K562 (cell line): ENCODE measurements at regions not wholly inside any gene's neighbourhood (a gene's known extent, or its start where the extent isn't known, plus 50 kb on each side); places are given as distances from the start of the nearest gene placed in this dataset.

Experiments used
- FOXA1 ChIP-seq: fragments of 450-650 bp; IDR thresholded peaks from 2 replicates; pipeline ENCODE4 v1.6.1; 2016; ENCODE audit warnings: mild to moderate bottlenecking, borderline replicate concordance
- KHSRP ChIP-seq: fragments of 450-650 bp; IDR thresholded peaks from 2 replicates; pipeline ENCODE4 v1.6.1; 2017
- MAZ ChIP-seq, 2 experiments: fragments of 450-650 bp in 1 of 2; sonication (generic) in 1 of 2; formaldehyde crosslinking; IDR thresholded peaks in 1 of 2; conservative IDR thresholded peaks in 1 of 2; 2 replicates each; pipeline versions ENCODE4 v1.4.0 to v1.5.0; 2020; ENCODE audit warnings: mild to moderate bottlenecking in 1 of 2, missing genetic modification reagents in 1 of 2
- MGA ChIP-seq: fragments of 450-650 bp; IDR thresholded peaks from 2 replicates; pipeline ENCODE4 v1.6.1; 2016; ENCODE audit warnings: mild to moderate bottlenecking, moderate library complexity
- NFE2L1 ChIP-seq: fragments of 450-650 bp; IDR thresholded peaks from 2 replicates; pipeline ENCODE4 v1.6.1; 2016; ENCODE audit warnings: missing genetic modification characterization, low read depth, mild to moderate bottlenecking, missing compliant biosample characterization, moderate library complexity, borderline replicate concordance
- SMARCC2 ChIP-seq: fragments of 450-650 bp; IDR thresholded peaks from 2 replicates; pipeline ENCODE4 v1.6.1; 2017; ENCODE audit warnings: antibody characterized with exemption, moderate library complexity, mild to moderate bottlenecking, low read depth
- ZFP30 ChIP-seq: fragments of 250-450 bp; sonication (Bioruptor Pico); IDR thresholded peaks from 2 replicates; pipeline ENCODE4 v1.8.0; 2022; ENCODE audit warnings: moderate library complexity, mild to moderate bottlenecking, inconsistent platforms, borderline replicate concordance
- ZNF41 ChIP-seq: fragments of 250-450 bp; sonication (Bioruptor Pico); conservative IDR thresholded peaks from 2 replicates; pipeline ENCODE4 v1.4.0; 2020; ENCODE audit warnings: mild to moderate bottlenecking

DNA sequence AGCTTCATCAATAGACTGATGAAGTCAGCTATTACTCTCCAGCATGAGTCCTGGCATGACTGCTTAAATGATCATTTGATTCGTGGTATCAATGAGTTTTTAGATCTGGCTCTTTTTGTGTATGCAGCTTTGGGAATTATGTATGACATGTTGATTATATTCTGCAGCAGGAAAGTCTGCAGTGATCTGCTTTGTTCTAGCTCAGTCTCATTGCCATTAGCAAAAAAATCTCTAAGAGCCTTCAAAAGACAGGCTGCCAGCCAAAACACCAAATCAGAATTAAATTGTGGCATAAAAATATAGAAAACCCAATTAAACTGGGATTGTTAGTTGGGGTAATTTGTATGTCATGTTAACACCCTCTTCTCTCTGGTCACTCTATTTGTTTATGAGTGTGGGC is 1021.0 kb upstream of the SEMA6D start (continued):
- TF ChIP-seq MGA (no peak), SMARCC2 (no peak), ZNF41 (CRISPR knock-in tag) (no peak), MAZ (CRISPR knock-in tag; conservative IDR thresholded peaks at IDR 0.05 in 1 of 2, IDR thresholded peaks at IDR 0.05 in 1 of 2) (no peak), FOXA1 (no peak), NFE2L1 (tag) (no peak), KHSRP (no peak), ZFP30 (CRISPR knock-in tag) (no peak)
